Cardiac muscle cell (in vitro differentiated cells and primary cell): ENCODE measurements at regions not wholly inside any gene's neighbourhood (a gene's known extent, or its start where the extent isn't known, plus 50 kb on each side); places are given as distances from the start of the nearest gene placed in this dataset.
A peak's percentile ranks its signal among the peaks of the same experiment; 100 is the strongest.

ENCODE experiments used
- DNase-seq, 2 donors: peaks; one replicate each; pipeline versions ENCODE4 v3.0.0 to v3.0.0-alpha.2; 2010 to 2017; ENCODE audit warnings: low read depth in 1 of 2, low spot score in 1 of 2
- H3K27ac ChIP-seq: fragments of 200-600 bp; sonication (generic); 2 replicates; pipeline ENCODE4 v1.5.1; 2016
- H3K27me3 ChIP-seq: fragments of 200-600 bp; sonication (generic); 2 replicates; pipeline ENCODE4 v1.6.0; 2016; ENCODE audit warnings: control low read depth
- H3K36me3 ChIP-seq: fragments of 200-600 bp; sonication (generic); 2 replicates; pipeline ENCODE4 v1.5.1; 2016; ENCODE audit warnings: control low read depth
- H3K4me1 ChIP-seq: fragments of 200-600 bp; sonication (generic); 2 replicates; pipeline ENCODE4 v1.8.1; 2017; ENCODE audit warnings: low read depth, mild to moderate bottlenecking, mixed run types
- H3K4me3 ChIP-seq: fragments of 200-600 bp; sonication (generic); 2 replicates; pipeline ENCODE4 v1.5.1; 2016; ENCODE audit warnings: mild to moderate bottlenecking
- H3K9me3 ChIP-seq: fragments of 200-600 bp; sonication (generic); 2 replicates; pipeline ENCODE4 v1.5.1; 2017; ENCODE audit warnings: low read depth, mild to moderate bottlenecking, control low read depth
- TF ChIP-seq, protein P1 (sequence below): IDR thresholded peaks from 2 replicates; pipeline ENCODE4 v1.5.1; 2012; ENCODE audit warnings: low read depth, mild to moderate bottlenecking, low read length

- no peak for DNase-seq
Measured at GRCh38 chr21:15367061-15367626, 302.3 kb upstream of the NRIP1 start.

DNA sequence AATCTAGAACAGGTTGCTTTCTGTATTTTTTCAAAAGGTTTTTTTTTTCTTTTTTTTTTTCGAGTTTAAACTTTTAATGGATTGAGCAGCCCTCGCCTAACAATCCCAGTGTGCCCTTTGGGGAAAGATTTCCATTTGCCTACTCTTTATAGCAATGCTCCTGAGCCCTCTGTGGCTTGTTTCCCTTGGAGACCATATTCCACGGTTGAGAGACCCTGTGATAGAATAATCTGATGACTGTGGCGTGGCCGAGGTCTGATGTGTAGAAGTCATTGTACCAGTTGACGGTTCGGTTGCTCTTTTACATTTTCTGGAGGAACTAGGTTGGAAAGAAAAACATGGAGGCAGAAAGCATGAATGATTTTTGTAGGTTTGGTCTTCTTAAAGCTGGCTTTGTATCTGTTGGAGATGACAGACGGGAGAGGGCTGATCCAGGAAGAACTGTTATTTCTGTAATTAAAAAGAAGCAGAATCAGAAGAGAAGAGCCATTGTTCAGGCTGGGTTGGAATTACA, 305.7 kb upstream of the NRIP1 start:
- H3K36me3 ChIP-seq = no peaks in the 10 kb centered on the region
- no peak overlapping the region for H3K4me3 ChIP-seq
- no peaks in the 10 kb centered on the region for H3K9me3 ChIP-seq
- no peaks in the 10 kb centered on the region for H3K4me1 ChIP-seq
- H3K27ac ChIP-seq = no peak overlapping the region
- TF ChIP-seq, protein P1, sequence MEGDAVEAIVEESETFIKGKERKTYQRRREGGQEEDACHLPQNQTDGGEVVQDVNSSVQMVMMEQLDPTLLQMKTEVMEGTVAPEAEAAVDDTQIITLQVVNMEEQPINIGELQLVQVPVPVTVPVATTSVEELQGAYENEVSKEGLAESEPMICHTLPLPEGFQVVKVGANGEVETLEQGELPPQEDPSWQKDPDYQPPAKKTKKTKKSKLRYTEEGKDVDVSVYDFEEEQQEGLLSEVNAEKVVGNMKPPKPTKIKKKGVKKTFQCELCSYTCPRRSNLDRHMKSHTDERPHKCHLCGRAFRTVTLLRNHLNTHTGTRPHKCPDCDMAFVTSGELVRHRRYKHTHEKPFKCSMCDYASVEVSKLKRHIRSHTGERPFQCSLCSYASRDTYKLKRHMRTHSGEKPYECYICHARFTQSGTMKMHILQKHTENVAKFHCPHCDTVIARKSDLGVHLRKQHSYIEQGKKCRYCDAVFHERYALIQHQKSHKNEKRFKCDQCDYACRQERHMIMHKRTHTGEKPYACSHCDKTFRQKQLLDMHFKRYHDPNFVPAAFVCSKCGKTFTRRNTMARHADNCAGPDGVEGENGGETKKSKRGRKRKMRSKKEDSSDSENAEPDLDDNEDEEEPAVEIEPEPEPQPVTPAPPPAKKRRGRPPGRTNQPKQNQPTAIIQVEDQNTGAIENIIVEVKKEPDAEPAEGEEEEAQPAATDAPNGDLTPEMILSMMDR = no peak
- no peaks in the 10 kb centered on the region for H3K27me3 ChIP-seq
- no peak for DNase-seq

More at GRCh38 chr21:15367061-15367626, 302.3 kb upstream of the NRIP1 start:
- Histone ChIP-seq H3K36me3 (no peaks in the 10 kb centered on the region), H3K4me3 (no peak overlapping the region), H3K27ac (no peak overlapping the region), H3K9me3 (no peaks in the 10 kb centered on the region), H3K4me1 (no peaks in the 10 kb centered on the region), H3K27me3 (no peaks in the 10 kb centered on the region)
- TF ChIP-seq, protein P1 = no peak

DNA sequence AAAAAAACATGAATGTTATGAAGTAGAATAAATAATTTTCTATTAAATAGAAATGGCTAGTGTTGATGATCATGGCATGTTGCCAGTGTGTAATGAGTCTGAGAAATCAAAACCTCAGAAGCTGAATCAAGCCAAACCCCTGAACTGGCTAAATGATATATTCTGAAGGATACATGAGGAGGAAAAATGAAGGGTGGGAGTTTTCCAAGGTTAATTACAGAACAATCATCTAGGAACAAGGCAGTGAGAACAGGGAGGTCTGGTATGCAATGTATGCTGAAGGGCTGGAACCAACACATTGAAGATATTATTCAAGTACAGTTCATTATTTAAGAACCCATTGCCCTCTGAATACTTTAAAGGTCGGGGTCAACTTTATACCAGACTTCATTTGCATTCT, 309.1 kb upstream of the NRIP1 start:
- no peak for DNase-seq
- Histone ChIP-seq H3K4me1 (no peaks in the 10 kb centered on the region), H3K27me3 (no peaks in the 10 kb centered on the region), H3K27ac (no peak overlapping the region), H3K36me3 (no peaks in the 10 kb centered on the region), H3K4me3 (no peak overlapping the region), H3K9me3 (no peaks in the 10 kb centered on the region)
- TF ChIP-seq, protein P1 = no peak

- Histone ChIP-seq H3K36me3 (no peaks in the 10 kb centered on the region), H3K4me3 (no peak overlapping the region), H3K27ac (no peak overlapping the region), H3K4me1 (no peaks in the 10 kb centered on the region), H3K27me3 (no peaks in the 10 kb centered on the region), H3K9me3 (no peaks in the 10 kb centered on the region)
- peak in 1 of 2 donors; percentile 57 for DNase-seq
- TF ChIP-seq, protein P1 = no peak
Measured at GRCh38 chr21:15379776-15380175, 315.0 kb upstream of the NRIP1 start.

- Histone ChIP-seq H3K27me3 (no peaks in the 10 kb centered on the region), H3K4me3 (no peak overlapping the region), H3K36me3 (no peaks in the 10 kb centered on the region), H3K4me1 (no peaks in the 10 kb centered on the region), H3K27ac (no peak overlapping the region), H3K9me3 (no peaks in the 10 kb centered on the region)
- no peak for DNase-seq
- TF ChIP-seq, protein P1 = no peak
Measured at GRCh38 chr21:15383588-15383987, 318.8 kb upstream of the NRIP1 start.
